Kidney (tissue), 13 donors: ENCODE measurements at regions not wholly inside any gene's neighbourhood (a gene's known extent, or its start where the extent isn't known, plus 50 kb on each side); places are given as distances from the start of the nearest gene placed in this dataset.

Experiments used
- DNase-seq, 5 donors: peaks; one replicate each; pipeline ENCODE4 v3.0.0-alpha.2; 2013 to 2020
- FAIRE-seq: peaks from 2 replicates; lab custom pipeline; 2012; peaks lifted over from hg19 to GRCh38; lab: Jason Lieb, UNC
- H3K27ac ChIP-seq, 2 donors: one replicate each; pipeline ENCODE4 v1.7.0; 2013; ENCODE audit warnings: low read depth in 2 of 2, low read length in 2 of 2, inconsistent platforms in 1 of 2
- H3K27me3 ChIP-seq: one replicate; pipeline ENCODE4 v1.7.1; 2013; ENCODE audit warnings: low read length, inconsistent platforms; ENCODE audit not compliant: control insufficient read depth, insufficient read depth
- H3K36me3 ChIP-seq, 3 donors: one replicate each; pipeline versions ENCODE4 v1.7.0 to v1.7.1; 2013; ENCODE audit warnings: low read length in 3 of 3, control low read depth in 1 of 3, inconsistent platforms in 1 of 3; ENCODE audit not compliant: insufficient read depth in 3 of 3, control insufficient read depth in 2 of 3
- H3K4me1 ChIP-seq, 3 donors: one replicate each; pipeline versions ENCODE4 v1.7.0 to v1.7.1; 2013; ENCODE audit warnings: low read length in 3 of 3, inconsistent platforms in 1 of 3, low read depth in 1 of 3; ENCODE audit not compliant: control insufficient read depth in 2 of 3, insufficient read depth in 2 of 3
- H3K4me3 ChIP-seq, 3 donors: one replicate each; pipeline versions ENCODE4 v1.7.0 to v1.8.1; 2013; ENCODE audit warnings: low read length in 3 of 3, control low read depth in 1 of 3, inconsistent platforms in 1 of 3
- H3K9ac ChIP-seq, 3 donors: one replicate each; pipeline versions ENCODE4 v1.7.0 to v1.7.1; 2013; ENCODE audit warnings: low read length in 3 of 3, control low read depth in 1 of 3, inconsistent platforms in 1 of 3
- H3K9me3 ChIP-seq, 3 donors: one replicate each; pipeline versions ENCODE4 v1.7.0 to v1.7.1; 2013; ENCODE audit warnings: low read length in 3 of 3, control low read depth in 1 of 3, inconsistent platforms in 1 of 3; ENCODE audit not compliant: control insufficient read depth in 2 of 3, insufficient read depth in 1 of 3
- intact Hi-C: fragments of 100-400 bp; cut with DNase I; formaldehyde crosslinking; loops from one replicate; pipeline ENCODE4 v1.11.1; 2022
- TF ChIP-seq, protein P1 (sequence below): IDR thresholded peaks from 3 replicates; pipeline ENCODE4 v1.5.1; 2012; ENCODE audit warnings: mild to moderate bottlenecking, moderate library complexity, borderline replicate concordance; ENCODE audit not compliant: insufficient read depth; ENCODE audit errors: extremely low read depth
- donor health status: control.
- donor health status: control.
- donor health status: control.
- donor health status: control.
- donor health status: control.
- donor health status: DM: yes; HTN: yes; CAD: no.
- donor health status: Normal renal cell carcinoma (clear cell type).

DNA sequence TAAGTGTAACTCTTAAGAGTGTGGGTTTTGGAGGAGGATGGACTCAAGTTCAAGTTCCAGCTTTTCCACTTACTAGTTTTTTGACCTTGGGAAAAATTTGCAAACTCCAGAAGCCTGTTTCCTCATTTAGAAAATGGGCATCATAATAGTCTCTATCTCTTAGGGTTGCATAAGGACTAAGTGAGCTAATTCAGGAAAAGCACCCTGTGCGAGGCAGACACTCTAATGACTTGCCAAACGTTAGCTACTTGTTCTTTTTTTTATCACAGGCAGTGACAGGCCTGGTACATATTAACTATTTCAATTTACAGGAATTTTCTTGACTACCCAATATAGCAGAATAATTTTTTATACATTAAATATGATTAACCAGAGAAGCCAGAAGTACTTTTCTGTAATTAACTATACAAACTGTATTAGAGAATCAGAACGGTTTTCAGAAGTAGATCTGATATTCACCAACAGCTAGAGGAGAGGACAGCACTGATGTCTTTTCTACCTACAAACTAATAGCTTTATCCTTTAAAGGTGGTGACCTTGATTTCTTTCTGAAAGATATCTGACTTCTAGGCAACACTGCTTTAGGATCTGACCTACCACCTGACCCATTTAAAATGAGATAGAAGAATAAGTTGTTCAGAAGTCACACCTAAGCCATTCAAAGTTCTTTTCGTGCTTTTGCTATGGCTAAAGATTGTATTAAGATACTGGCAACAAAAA is 139.6 kb upstream of the HAND2 start:
- FAIRE-seq = no peak
- no peak for DNase-seq
- no peak overlapping the region for H3K9ac ChIP-seq
- TF ChIP-seq, protein P1, sequence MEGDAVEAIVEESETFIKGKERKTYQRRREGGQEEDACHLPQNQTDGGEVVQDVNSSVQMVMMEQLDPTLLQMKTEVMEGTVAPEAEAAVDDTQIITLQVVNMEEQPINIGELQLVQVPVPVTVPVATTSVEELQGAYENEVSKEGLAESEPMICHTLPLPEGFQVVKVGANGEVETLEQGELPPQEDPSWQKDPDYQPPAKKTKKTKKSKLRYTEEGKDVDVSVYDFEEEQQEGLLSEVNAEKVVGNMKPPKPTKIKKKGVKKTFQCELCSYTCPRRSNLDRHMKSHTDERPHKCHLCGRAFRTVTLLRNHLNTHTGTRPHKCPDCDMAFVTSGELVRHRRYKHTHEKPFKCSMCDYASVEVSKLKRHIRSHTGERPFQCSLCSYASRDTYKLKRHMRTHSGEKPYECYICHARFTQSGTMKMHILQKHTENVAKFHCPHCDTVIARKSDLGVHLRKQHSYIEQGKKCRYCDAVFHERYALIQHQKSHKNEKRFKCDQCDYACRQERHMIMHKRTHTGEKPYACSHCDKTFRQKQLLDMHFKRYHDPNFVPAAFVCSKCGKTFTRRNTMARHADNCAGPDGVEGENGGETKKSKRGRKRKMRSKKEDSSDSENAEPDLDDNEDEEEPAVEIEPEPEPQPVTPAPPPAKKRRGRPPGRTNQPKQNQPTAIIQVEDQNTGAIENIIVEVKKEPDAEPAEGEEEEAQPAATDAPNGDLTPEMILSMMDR = no peak
- no peaks in the 10 kb centered on the region for H3K9me3 ChIP-seq
- H3K27me3 ChIP-seq = no peaks in the 10 kb centered on the region
- intact Hi-C loops = no loop called here
- no peaks in the 10 kb centered on the region for H3K36me3 ChIP-seq
- H3K4me3 ChIP-seq = no peak overlapping the region
- no peak overlapping the region for H3K27ac ChIP-seq
- H3K4me1 ChIP-seq = no peaks in the 10 kb centered on the region

DNA sequence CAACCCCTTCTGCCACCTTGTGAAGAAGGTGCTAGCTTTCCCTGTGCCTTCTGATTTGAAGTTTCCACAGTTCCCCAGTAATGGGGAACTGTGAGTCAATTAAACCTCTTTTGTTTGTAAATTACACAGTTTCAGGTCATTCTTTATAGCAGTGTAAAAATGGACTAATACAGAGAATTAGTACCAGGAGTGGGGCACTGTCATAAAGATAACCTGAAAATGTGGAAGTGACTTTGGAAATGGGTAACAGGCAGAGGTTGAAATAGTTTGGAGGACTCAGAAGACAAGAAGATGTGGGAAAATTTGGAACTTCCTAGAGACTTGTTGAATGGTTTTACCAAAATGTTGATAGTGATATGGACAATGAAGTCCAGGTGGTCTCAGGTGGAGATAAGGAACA is 131.0 kb upstream of the HAND2 start:
- Histone ChIP-seq H3K4me1 (no peaks in the 10 kb centered on the region), H3K27ac (no peak overlapping the region), H3K4me3 (no peak overlapping the region), H3K9ac (no peak overlapping the region), H3K36me3 (no peaks in the 10 kb centered on the region), H3K27me3 (no peaks in the 10 kb centered on the region), H3K9me3 (no peaks in the 10 kb centered on the region)
- intact Hi-C loops = no loop called here
- no peak for FAIRE-seq
- DNase-seq = no peak
- TF ChIP-seq, protein P1 = no peak

DNA sequence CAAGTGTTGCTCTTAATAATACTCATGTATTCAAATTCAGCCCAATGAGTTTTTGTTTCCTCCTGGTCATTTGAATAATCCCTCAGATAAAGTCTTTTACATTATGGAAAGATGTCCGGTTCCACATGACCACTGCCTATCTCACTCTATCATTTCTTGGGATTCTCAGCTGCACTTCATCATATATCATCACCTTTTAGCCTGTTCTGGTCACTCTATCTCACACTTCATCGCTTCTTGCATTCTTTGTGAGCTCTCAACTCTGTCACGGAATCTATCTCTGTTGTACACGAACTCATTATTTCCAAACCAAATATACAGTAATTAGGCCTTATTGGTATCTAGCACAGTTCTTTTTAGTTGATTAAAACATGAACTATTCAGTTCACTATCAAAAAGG is 126.9 kb upstream of the HAND2 start:
- intact Hi-C loops = no loop called here
- no peaks in the 10 kb centered on the region for H3K27me3 ChIP-seq
- H3K36me3 ChIP-seq = no peaks in the 10 kb centered on the region
- no peak overlapping the region for H3K9ac ChIP-seq
- DNase-seq (peak in 2 of 5 donors; percentile 1 to 4), FAIRE-seq (no peak)
- H3K27ac ChIP-seq = no peak overlapping the region
- no peak overlapping the region for H3K4me3 ChIP-seq
- peaks cover 0 to 2% (median 0%) of the 10 kb centered on the region in 3 donors for H3K9me3 ChIP-seq
- no peaks in the 10 kb centered on the region for H3K4me1 ChIP-seq
- TF ChIP-seq, protein P1 = no peak
